Thyroid gland (tissue), 4 donors: ENCODE measurements at regions not wholly inside any gene's neighbourhood (a gene's known extent, or its start where the extent isn't known, plus 50 kb on each side); places are given as distances from the start of the nearest gene placed in this dataset.

ENCODE experiments used
- DNase-seq, 2 donors: peaks; one replicate each; pipeline ENCODE4 v3.0.0-alpha.2; 2019
- H3K27ac ChIP-seq, 3 donors: fragments of 200-600 bp; sonication (generic); 1 replicate in 2 of 3; 2 replicates in 1 of 3; pipeline ENCODE4 v1.5.1; 2016 to 2019; ENCODE audit warnings: mild to moderate bottlenecking in 1 of 3, moderate library complexity in 1 of 3
- H3K27me3 ChIP-seq: fragments of 200-600 bp; sonication (generic); one replicate; pipeline ENCODE4 v1.5.1; 2019
- H3K36me3 ChIP-seq, 2 donors: fragments of 200-600 bp; sonication (generic); one replicate each; pipeline ENCODE4 v1.5.1; 2016 to 2019
- H3K4me1 ChIP-seq, 2 donors: fragments of 200-600 bp; sonication (generic); one replicate each; pipeline ENCODE4 v1.5.1; 2017 to 2019
- H3K4me3 ChIP-seq, 3 donors: fragments of 200-600 bp; sonication (generic); replicated peaks in 1 of 3; 1 replicate in 2 of 3; 2 replicates in 1 of 3; pipeline ENCODE4 v1.5.1; 2016; ENCODE audit warnings: mild to moderate bottlenecking in 1 of 3
- H3K9me3 ChIP-seq: fragments of 200-600 bp; sonication (generic); one replicate; pipeline ENCODE4 v1.5.1; 2017
- POLR2A ChIP-seq, 2 donors: fragments of 450-650 bp; IDR thresholded peaks; one replicate each; pipeline ENCODE4 v1.6.1; 2017; ENCODE audit warnings: antibody characterized with exemption in 2 of 2, mild to moderate bottlenecking in 2 of 2, moderate library complexity in 1 of 2
- WGBS, 2 donors: methylation state at CpG; one replicate each; pipeline ENCODE4 v1.1.5; 2017; 5-methylcytosine and 5-hydroxymethylcytosine counted together
- intact Hi-C: fragments of 100-400 bp; cut with DNase I; formaldehyde crosslinking; loops from one replicate; pipeline ENCODE4 v1.15.1; 2023
- TF ChIP-seq, protein P1 (sequence below), 6 experiments: fragments of 200-600 bp in 3 of 6; fragments of 450-650 bp in 3 of 6; sonication (generic) in 3 of 6; IDR thresholded peaks; one replicate each; pipeline ENCODE4 v1.5.1; 2016 to 2019; ENCODE audit warnings: antibody characterized with exemption in 6 of 6, mild to moderate bottlenecking in 2 of 6, inconsistent platforms in 1 of 6, moderate library complexity in 1 of 6

DNA sequence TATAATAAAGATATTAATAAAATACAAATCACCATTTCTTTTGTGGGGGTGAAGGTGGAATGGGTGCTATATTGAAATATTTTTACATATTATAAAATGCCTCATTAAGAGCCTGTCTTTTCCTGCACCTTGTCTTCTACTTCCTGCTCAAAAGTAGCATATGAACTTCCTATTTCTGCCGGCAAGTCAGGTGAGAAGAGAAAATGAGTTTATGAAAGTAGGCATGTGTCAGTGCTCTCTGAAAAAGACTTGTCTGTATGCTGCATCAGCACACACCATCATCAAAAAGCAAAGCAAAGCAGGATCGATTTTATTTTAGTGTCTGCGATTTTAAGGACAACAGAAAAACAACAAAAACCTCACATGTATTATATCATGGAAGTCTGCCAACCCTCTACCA, 114.2 kb downstream of the RAP2A start:
- 20 to 29% methylated on average over 3 of the region's 3 CpGs for WGBS, 2 donors
- TF ChIP-seq, protein P1, sequence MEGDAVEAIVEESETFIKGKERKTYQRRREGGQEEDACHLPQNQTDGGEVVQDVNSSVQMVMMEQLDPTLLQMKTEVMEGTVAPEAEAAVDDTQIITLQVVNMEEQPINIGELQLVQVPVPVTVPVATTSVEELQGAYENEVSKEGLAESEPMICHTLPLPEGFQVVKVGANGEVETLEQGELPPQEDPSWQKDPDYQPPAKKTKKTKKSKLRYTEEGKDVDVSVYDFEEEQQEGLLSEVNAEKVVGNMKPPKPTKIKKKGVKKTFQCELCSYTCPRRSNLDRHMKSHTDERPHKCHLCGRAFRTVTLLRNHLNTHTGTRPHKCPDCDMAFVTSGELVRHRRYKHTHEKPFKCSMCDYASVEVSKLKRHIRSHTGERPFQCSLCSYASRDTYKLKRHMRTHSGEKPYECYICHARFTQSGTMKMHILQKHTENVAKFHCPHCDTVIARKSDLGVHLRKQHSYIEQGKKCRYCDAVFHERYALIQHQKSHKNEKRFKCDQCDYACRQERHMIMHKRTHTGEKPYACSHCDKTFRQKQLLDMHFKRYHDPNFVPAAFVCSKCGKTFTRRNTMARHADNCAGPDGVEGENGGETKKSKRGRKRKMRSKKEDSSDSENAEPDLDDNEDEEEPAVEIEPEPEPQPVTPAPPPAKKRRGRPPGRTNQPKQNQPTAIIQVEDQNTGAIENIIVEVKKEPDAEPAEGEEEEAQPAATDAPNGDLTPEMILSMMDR (IDR thresholded peaks at IDR 0.05) = no peak
- no peak for TF ChIP-seq POLR2A (IDR thresholded peaks at IDR 0.05)
- intact Hi-C loops = no loop called here
- no peaks in the 10 kb centered on the region for H3K9me3 ChIP-seq
- no peak for DNase-seq
- H3K4me3 ChIP-seq = no peak overlapping the region
- no peaks in the 10 kb centered on the region for H3K4me1 ChIP-seq
- no peaks in the 10 kb centered on the region for H3K36me3 ChIP-seq
- H3K27ac ChIP-seq = no peak overlapping the region
- H3K27me3 ChIP-seq = no peaks in the 10 kb centered on the region

DNA sequence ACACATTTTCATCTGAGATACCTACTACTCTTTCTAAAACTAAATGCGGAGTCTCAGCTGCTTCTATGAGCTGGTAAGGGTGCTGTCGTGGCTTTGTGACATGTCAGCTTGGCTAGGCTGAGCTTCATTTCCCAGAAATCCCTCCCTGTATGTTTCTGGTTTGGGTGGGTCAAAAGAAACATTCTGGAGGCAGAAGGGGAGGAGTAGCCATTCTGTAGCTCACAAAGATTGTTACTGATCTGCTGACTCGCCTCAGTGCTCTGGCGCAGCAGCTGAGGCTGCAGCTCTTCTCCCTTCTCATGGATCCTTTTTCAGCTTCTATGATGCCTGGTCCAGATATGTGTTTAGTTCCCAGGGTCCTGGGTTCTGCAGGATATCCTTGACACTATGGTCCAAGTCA, 114.7 kb downstream of the RAP2A start:
- TF ChIP-seq POLR2A (IDR thresholded peaks at IDR 0.05) = no peak
- TF ChIP-seq, protein P1 (IDR thresholded peaks at IDR 0.05) = no peak
- H3K4me3 ChIP-seq = no peak overlapping the region
- no peaks in the 10 kb centered on the region for H3K9me3 ChIP-seq
- no peak overlapping the region for H3K27ac ChIP-seq
- no peak for DNase-seq
- 85 to 91% methylated on average over 4 of the region's 4 CpGs for WGBS, 2 donors
- H3K27me3 ChIP-seq = no peaks in the 10 kb centered on the region
- H3K4me1 ChIP-seq = no peaks in the 10 kb centered on the region
- no peaks in the 10 kb centered on the region for H3K36me3 ChIP-seq
- intact Hi-C loops = no loop called here

DNA sequence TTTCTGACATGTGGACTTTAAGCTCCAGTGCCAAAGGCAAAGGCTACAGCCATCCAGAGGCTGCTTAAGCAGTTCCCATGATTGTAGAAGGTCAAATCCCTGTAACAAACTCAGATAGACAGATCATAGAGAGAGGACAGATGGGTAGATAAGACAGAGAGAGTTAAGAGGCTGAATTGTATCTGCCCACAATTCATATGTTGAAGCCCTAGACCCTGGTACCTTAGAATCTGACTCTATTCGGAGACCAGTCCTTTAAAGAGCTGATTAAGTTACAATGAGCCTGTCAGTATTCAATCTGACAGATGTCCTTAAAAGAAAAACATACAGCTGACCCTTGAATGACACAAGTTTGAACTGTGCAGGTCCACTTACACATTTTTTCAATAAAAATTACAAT, 115.2 kb downstream of the RAP2A start:
- no peak overlapping the region for H3K27ac ChIP-seq
- no peaks in the 10 kb centered on the region for H3K4me1 ChIP-seq
- no peak for DNase-seq
- TF ChIP-seq, protein P1 (IDR thresholded peaks at IDR 0.05) = no peak
- TF ChIP-seq POLR2A (IDR thresholded peaks at IDR 0.05) = no peak
- 81 to 82% methylated on average over 1 of the region's 1 CpG for WGBS, 2 donors
- H3K27me3 ChIP-seq = no peaks in the 10 kb centered on the region
- intact Hi-C loops = no loop called here
- H3K4me3 ChIP-seq = no peak overlapping the region
- H3K9me3 ChIP-seq = no peaks in the 10 kb centered on the region
- no peaks in the 10 kb centered on the region for H3K36me3 ChIP-seq

DNA sequence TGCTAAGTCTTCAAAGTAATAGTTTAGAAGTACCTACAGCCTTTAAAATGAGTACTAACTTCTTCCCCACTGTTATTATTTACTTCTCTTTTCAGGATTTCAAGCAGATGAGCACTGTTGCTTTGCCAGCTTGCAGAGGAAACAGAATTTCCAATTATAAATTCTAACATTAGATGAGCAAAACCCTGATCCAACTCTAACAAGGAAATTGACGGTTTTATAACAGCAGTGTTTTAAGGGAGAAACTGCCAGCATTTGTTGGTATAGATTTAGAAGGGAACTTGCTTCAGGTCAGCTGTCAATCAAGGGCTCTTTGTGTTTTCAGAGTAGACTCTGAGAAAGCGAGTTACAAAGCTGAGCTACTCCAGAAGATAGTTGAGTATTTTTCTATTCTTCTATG, 120.5 kb downstream of the RAP2A start:
- Histone ChIP-seq H3K27ac (no peak overlapping the region), H3K27me3 (no peaks in the 10 kb centered on the region), H3K4me3 (no peak overlapping the region), H3K9me3 (no peaks in the 10 kb centered on the region), H3K36me3 (no peaks in the 10 kb centered on the region), H3K4me1 (no peaks in the 10 kb centered on the region)
- DNase-seq = no peak
- 65 to 80% methylated on average over 2 of the region's 2 CpGs for WGBS, 2 donors
- TF ChIP-seq, protein P1 (IDR thresholded peaks at IDR 0.05) = no peak
- TF ChIP-seq POLR2A (IDR thresholded peaks at IDR 0.05) = no peak
- intact Hi-C loops = no loop called here

DNA sequence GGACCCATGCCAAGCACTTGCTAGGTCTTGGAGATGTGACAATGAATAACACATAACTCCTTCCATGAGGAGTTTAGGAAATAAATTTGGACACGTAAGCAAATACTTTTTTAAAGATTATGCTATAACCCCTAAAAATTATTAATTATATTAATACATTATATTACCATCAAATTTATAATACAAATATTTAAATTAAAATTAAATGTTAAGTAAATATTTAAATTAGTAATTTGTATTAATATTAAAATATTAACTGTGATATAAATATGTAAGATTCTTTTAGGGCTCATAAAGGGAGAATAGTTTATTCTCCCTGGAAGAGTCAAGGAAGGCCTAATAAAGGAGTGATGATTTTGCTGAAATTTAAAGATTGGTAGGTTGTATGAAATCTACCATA, 121.1 kb downstream of the RAP2A start:
- H3K27ac ChIP-seq = no peak overlapping the region
- whole genome bisulfite sequencing, 2 donors = 98 to 100% methylated on average over 1 of the region's 1 CpG
- no peaks in the 10 kb centered on the region for H3K36me3 ChIP-seq
- peaks cover 0 to 3% of the 10 kb centered on the region in 2 donors for H3K4me1 ChIP-seq
- H3K9me3 ChIP-seq = no peaks in the 10 kb centered on the region
- H3K27me3 ChIP-seq = no peaks in the 10 kb centered on the region
- intact Hi-C loops = no loop called here
- no peak overlapping the region for H3K4me3 ChIP-seq
- TF ChIP-seq, protein P1 (IDR thresholded peaks at IDR 0.05) = no peak
- TF ChIP-seq POLR2A (IDR thresholded peaks at IDR 0.05) = no peak
- no peak for DNase-seq
